ENCODE measurements at regions not wholly inside any gene's neighbourhood (a gene's known extent, or its start where the extent isn't known, plus 50 kb on each side); places are given as distances from the start of the nearest gene placed in this dataset.

- H3K27ac ChIP-seq = no peak overlapping the region
- no peak for TF ChIP-seq CTCF (conservative IDR thresholded peaks at IDR 0.05)
Observed at GRCh38 chr5:103889500-103890209, 327.1 kb upstream of the NUDT12 start.

GRCh38 chr5:103886826-103887225 is 324.2 kb upstream of the NUDT12 start:
- no peak for TF ChIP-seq CTCF (conservative IDR thresholded peaks at IDR 0.05)
- no peak overlapping the region for H3K27ac ChIP-seq

GRCh38 chr5:103883143-103883542 is 320.6 kb upstream of the NUDT12 start:
- no peak overlapping the region for H3K27ac ChIP-seq
- no peak for TF ChIP-seq CTCF (conservative IDR thresholded peaks at IDR 0.05)

GRCh38 chr5:103881560-103881959 is 319.0 kb upstream of the NUDT12 start:
- H3K27ac ChIP-seq = no peak overlapping the region
- no peak for TF ChIP-seq CTCF (conservative IDR thresholded peaks at IDR 0.05)

- TF ChIP-seq CTCF (conservative IDR thresholded peaks at IDR 0.05) = no peak
- H3K27ac ChIP-seq = no peak overlapping the region
Observed at GRCh38 chr5:103867857-103868598, 305.4 kb upstream of the NUDT12 start.

- no peak for TF ChIP-seq CTCF (conservative IDR thresholded peaks at IDR 0.05)
Observed at GRCh38 chr5:103866169-103866568, 303.6 kb upstream of the NUDT12 start.

GRCh38 chr5:103862398-103862797 is 299.8 kb upstream of the NUDT12 start:
- H3K27ac ChIP-seq = no peak overlapping the region

More at GRCh38 chr5:103866169-103866568, 303.6 kb upstream of the NUDT12 start:
- H3K27ac ChIP-seq = no peak overlapping the region

More at GRCh38 chr5:103862398-103862797, 299.8 kb upstream of the NUDT12 start:
- no peak for TF ChIP-seq CTCF (conservative IDR thresholded peaks at IDR 0.05)

Measured in VCaP (cell line).